Mammary epithelial cell (primary cell): ENCODE measurements at regions not wholly inside any gene's neighbourhood (a gene's known extent, or its start where the extent isn't known, plus 50 kb on each side); places are given as distances from the start of the nearest gene placed in this dataset.

ENCODE experiments used
- EZH2 ChIP-seq: IDR thresholded peaks from 2 replicates; pipeline ENCODE4 v1.6.1; 2012; ENCODE audit warnings: low read length, inconsistent platforms, borderline replicate concordance
- TF ChIP-seq, protein P1 (sequence below), 2 donors: IDR thresholded peaks in 1 of 2; conservative IDR thresholded peaks in 1 of 2; 2 replicates each; pipeline ENCODE4 v1.5.1; 2011 to 2012; ENCODE audit warnings: inconsistent platforms in 2 of 2, low read length in 2 of 2, mild to moderate bottlenecking in 2 of 2, control low read depth in 1 of 2, low read depth in 1 of 2; ENCODE audit not compliant: insufficient read depth in 1 of 2; ENCODE audit errors: extremely low read depth in 1 of 2

DNA sequence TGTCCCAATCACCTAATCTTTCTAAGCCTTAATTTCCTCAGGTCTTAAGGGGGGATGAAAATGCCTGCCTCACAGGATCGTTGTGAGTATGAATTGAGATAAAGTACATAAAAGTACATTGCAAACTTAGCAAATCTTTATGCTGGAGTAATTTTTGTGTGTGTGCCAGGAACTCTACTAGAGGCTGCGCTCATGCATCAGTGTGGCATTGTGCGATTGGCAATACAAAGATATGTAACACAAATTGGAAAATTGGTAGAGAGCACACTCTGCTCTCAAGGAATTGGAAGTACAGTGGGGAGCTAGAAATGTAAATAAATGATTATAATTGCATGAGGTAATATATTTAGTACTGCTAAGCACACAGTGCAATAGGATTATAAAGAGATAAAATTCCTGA is 398.3 kb downstream of the DUSP10 start:
- no peak for TF ChIP-seq EZH2
- TF ChIP-seq, protein P1, sequence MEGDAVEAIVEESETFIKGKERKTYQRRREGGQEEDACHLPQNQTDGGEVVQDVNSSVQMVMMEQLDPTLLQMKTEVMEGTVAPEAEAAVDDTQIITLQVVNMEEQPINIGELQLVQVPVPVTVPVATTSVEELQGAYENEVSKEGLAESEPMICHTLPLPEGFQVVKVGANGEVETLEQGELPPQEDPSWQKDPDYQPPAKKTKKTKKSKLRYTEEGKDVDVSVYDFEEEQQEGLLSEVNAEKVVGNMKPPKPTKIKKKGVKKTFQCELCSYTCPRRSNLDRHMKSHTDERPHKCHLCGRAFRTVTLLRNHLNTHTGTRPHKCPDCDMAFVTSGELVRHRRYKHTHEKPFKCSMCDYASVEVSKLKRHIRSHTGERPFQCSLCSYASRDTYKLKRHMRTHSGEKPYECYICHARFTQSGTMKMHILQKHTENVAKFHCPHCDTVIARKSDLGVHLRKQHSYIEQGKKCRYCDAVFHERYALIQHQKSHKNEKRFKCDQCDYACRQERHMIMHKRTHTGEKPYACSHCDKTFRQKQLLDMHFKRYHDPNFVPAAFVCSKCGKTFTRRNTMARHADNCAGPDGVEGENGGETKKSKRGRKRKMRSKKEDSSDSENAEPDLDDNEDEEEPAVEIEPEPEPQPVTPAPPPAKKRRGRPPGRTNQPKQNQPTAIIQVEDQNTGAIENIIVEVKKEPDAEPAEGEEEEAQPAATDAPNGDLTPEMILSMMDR (conservative IDR thresholded peaks at IDR 0.05 in 1 of 2, IDR thresholded peaks at IDR 0.05 in 1 of 2; ENCODE audit: extremely low read depth in 1 of 2, insufficient read depth in 1 of 2, low read depth in 1 of 2, low read length in 2 of 2): no peak
